ENCODE measurements at regions not wholly inside any gene's neighbourhood (a gene's known extent, or its start where the extent isn't known, plus 50 kb on each side); places are given as distances from the start of the nearest gene placed in this dataset.

DNA sequence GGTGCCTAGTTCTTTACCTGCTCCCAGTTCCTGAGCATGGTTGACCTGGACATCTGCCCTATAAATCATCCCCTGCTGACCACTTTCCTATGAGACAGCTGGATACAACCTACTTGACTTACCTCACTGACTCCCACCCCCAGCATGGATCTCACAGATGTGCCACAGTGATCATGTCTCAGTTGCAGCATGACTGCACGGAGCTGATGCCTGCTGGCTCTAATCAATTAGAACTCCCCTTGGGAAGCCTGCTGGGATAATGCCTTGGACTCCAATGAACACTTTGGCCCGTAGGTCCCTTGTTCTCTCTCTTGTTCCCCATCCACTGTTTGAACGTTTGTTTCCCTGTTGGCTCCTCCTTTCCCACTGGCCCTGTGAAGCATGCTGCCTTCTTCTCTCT is 271.2 kb upstream of the IGFBP3 start:
- FAIRE-seq = no peak
- intact Hi-C loops (cut with DNase I) = no loop called here

DNA sequence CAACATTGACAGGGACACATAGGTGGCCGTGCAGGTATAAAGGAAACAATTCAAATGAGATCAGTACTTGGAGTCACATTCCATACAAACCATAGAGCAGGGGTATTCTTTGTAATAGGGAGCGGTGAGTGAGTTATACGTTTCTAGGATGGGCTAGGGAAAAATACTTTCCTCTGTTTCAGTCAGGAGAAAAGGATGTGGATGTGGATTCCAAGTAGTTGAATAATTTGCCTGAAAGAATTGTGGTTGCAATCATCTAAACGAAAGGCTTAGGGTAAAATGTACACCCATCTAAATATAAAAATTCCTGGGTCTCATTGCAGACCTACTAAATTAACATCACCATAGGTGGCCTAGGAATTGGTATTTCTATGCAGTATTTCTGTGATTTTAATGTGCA is 270.7 kb upstream of the IGFBP3 start:
- H3K9ac ChIP-seq (ENCODE audit: low read length in 3 of 3) = no peak overlapping the region
- intact Hi-C loops (cut with DNase I) = no loop called here

More for the DNA sequence above, 271.2 kb upstream of the IGFBP3 start:
- DNase-seq = no peak
- TF ChIP-seq, protein P1, sequence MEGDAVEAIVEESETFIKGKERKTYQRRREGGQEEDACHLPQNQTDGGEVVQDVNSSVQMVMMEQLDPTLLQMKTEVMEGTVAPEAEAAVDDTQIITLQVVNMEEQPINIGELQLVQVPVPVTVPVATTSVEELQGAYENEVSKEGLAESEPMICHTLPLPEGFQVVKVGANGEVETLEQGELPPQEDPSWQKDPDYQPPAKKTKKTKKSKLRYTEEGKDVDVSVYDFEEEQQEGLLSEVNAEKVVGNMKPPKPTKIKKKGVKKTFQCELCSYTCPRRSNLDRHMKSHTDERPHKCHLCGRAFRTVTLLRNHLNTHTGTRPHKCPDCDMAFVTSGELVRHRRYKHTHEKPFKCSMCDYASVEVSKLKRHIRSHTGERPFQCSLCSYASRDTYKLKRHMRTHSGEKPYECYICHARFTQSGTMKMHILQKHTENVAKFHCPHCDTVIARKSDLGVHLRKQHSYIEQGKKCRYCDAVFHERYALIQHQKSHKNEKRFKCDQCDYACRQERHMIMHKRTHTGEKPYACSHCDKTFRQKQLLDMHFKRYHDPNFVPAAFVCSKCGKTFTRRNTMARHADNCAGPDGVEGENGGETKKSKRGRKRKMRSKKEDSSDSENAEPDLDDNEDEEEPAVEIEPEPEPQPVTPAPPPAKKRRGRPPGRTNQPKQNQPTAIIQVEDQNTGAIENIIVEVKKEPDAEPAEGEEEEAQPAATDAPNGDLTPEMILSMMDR (IDR thresholded peaks at IDR 0.05; ENCODE audit: borderline replicate concordance, extremely low read depth, insufficient read depth) = no peak
- H3K4me1 ChIP-seq (ENCODE audit: control insufficient read depth in 2 of 3, insufficient read depth in 2 of 3, low read depth in 1 of 3, low read length in 3 of 3) = peaks cover 0 to 3% (median 0%) of the 10 kb centered on the region in 3 donors
- no peaks in the 10 kb centered on the region for H3K27me3 ChIP-seq (ENCODE audit: control insufficient read depth, insufficient read depth, low read length)
- no peaks in the 10 kb centered on the region for H3K36me3 ChIP-seq (ENCODE audit: control insufficient read depth in 2 of 3, insufficient read depth in 3 of 3, low read length in 3 of 3)
- no peak overlapping the region for H3K9ac ChIP-seq (ENCODE audit: low read length in 3 of 3)
- no peak overlapping the region for H3K4me3 ChIP-seq (ENCODE audit: low read length in 3 of 3)
- no peak overlapping the region for H3K27ac ChIP-seq (ENCODE audit: low read depth in 2 of 2, low read length in 2 of 2)
- no peaks in the 10 kb centered on the region for H3K9me3 ChIP-seq (ENCODE audit: control insufficient read depth in 2 of 3, insufficient read depth in 1 of 3, low read length in 3 of 3)

DNA sequence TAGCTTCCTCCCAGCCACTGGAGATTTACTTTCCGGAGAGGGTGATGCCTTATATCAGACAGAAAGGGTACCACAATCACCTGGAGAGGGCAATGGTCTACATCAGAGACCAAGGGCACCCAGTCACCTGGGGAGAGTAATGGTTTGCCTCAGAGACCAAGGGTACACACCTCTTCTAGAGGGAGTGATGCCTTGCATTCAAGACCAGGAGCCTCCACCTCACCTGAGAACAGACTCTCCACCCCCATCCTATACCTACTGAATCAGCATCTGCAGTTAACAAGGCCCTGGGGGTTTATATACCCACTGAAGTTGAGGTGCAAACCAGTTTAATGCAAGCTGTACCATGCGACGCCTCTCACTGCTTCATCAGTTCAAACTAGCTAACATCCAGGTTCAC is 270.2 kb upstream of the IGFBP3 start:
- FAIRE-seq = no peak
- Histone ChIP-seq H3K9me3 (ENCODE audit: control insufficient read depth in 2 of 3, insufficient read depth in 1 of 3, low read length in 3 of 3) (no peaks in the 10 kb centered on the region), H3K9ac (ENCODE audit: low read length in 3 of 3) (no peak overlapping the region), H3K27me3 (ENCODE audit: control insufficient read depth, insufficient read depth, low read length) (no peaks in the 10 kb centered on the region), H3K36me3 (ENCODE audit: control insufficient read depth in 2 of 3, insufficient read depth in 3 of 3, low read length in 3 of 3) (no peaks in the 10 kb centered on the region), H3K27ac (ENCODE audit: low read depth in 2 of 2, low read length in 2 of 2) (no peak overlapping the region), H3K4me1 (ENCODE audit: control insufficient read depth in 2 of 3, insufficient read depth in 2 of 3, low read depth in 1 of 3, low read length in 3 of 3) (peaks cover 0 to 3% (median 0%) of the 10 kb centered on the region in 3 donors), H3K4me3 (ENCODE audit: low read length in 3 of 3) (no peak overlapping the region)
- TF ChIP-seq, protein P1 (IDR thresholded peaks at IDR 0.05; ENCODE audit: borderline replicate concordance, extremely low read depth, insufficient read depth) = no peak
- intact Hi-C loops (cut with DNase I) = no loop called here
- no peak for DNase-seq

More for the DNA sequence above, 270.7 kb upstream of the IGFBP3 start:
- H3K9me3 ChIP-seq (ENCODE audit: control insufficient read depth in 2 of 3, insufficient read depth in 1 of 3, low read length in 3 of 3) = no peaks in the 10 kb centered on the region
- no peaks in the 10 kb centered on the region for H3K27me3 ChIP-seq (ENCODE audit: control insufficient read depth, insufficient read depth, low read length)
- FAIRE-seq (no peak), DNase-seq (no peak)
- H3K27ac ChIP-seq (ENCODE audit: low read depth in 2 of 2, low read length in 2 of 2) = no peak overlapping the region
- H3K4me1 ChIP-seq (ENCODE audit: control insufficient read depth in 2 of 3, insufficient read depth in 2 of 3, low read depth in 1 of 3, low read length in 3 of 3) = peaks cover 0 to 3% (median 0%) of the 10 kb centered on the region in 3 donors
- no peaks in the 10 kb centered on the region for H3K36me3 ChIP-seq (ENCODE audit: control insufficient read depth in 2 of 3, insufficient read depth in 3 of 3, low read length in 3 of 3)
- TF ChIP-seq, protein P1 (IDR thresholded peaks at IDR 0.05; ENCODE audit: borderline replicate concordance, extremely low read depth, insufficient read depth) = no peak
- H3K4me3 ChIP-seq (ENCODE audit: low read length in 3 of 3) = no peak overlapping the region

DNA sequence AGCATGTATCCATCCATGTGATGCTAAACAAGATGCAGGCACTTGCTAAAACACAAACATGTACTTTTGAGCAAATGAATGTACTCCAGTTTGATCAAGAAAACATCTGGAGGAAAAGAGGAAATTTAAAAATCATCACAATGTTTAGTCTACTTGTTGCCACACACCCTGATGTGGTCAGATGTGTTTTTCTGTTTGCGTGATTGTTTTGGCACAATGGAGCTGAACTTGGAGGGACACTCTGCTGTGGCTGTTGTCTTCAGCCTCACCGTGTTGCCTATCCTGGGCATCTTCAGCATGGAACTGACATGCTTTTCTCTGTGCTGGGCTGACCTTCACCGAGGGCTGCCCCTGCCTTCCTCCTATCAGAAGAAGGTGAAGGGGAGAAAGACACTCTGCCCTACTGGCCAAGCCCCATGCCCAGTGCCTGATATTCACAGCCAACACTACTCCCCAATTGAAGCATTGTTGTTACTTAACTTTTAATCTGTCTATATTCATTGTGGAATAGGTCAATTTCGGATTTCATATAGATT is 268.3 kb upstream of the IGFBP3 start:
- H3K9me3 ChIP-seq (ENCODE audit: control insufficient read depth in 2 of 3, insufficient read depth in 1 of 3, low read length in 3 of 3) = no peaks in the 10 kb centered on the region
- no peak overlapping the region for H3K9ac ChIP-seq (ENCODE audit: low read length in 3 of 3)
- H3K27me3 ChIP-seq (ENCODE audit: control insufficient read depth, insufficient read depth, low read length) = no peaks in the 10 kb centered on the region
- H3K36me3 ChIP-seq (ENCODE audit: control insufficient read depth in 2 of 3, insufficient read depth in 3 of 3, low read length in 3 of 3) = no peaks in the 10 kb centered on the region
- intact Hi-C loops (cut with DNase I) = no loop called here
- H3K4me1 ChIP-seq (ENCODE audit: control insufficient read depth in 2 of 3, insufficient read depth in 2 of 3, low read depth in 1 of 3, low read length in 3 of 3) = no peaks in the 10 kb centered on the region
- no peak for DNase-seq
- H3K4me3 ChIP-seq (ENCODE audit: low read length in 3 of 3) = no peak overlapping the region
- FAIRE-seq = no peak
- H3K27ac ChIP-seq (ENCODE audit: low read depth in 2 of 2, low read length in 2 of 2) = no peak overlapping the region
- TF ChIP-seq, protein P1 (IDR thresholded peaks at IDR 0.05; ENCODE audit: borderline replicate concordance, extremely low read depth, insufficient read depth) = no peak
